SK-N-SH (cell line): ENCODE measurements at regions not wholly inside any gene's neighbourhood (a gene's known extent, or its start where the extent isn't known, plus 50 kb on each side); places are given as distances from the start of the nearest gene placed in this dataset.
"Not testable (repeated sequence)": the region's sequence is repeated elsewhere in the genome, so short reads cannot be mapped to it uniquely, and the experiment has no call there.

Experiments used
- CTCF ChIA-PET: fragments of 300-600, 350-600 bp; formaldehyde crosslinking; extraction: SDS; loops from one replicate; lab custom pipeline; 2021; lab: Yijun Ruan, JAX
- POLR2A ChIA-PET: fragments of 350-600 bp; sonication (Branson Sonifier 250); formaldehyde crosslinking; extraction: SDS; loops from one replicate; lab custom pipeline; 2020; ENCODE audit warnings: antibody characterized with exemption, inconsistent platforms; lab: Yijun Ruan, JAX
- DNase-seq: peaks from one replicate; pipeline ENCODE4 v3.0.0; 2012
- H2AFZ ChIP-seq: fragments of 200-600 bp; sonication (generic); 2 replicates; pipeline ENCODE4 v1.8.1; 2016; ENCODE audit warnings: antibody characterized with exemption, mild to moderate bottlenecking, low read depth
- H3F3A ChIP-seq: fragments of 200-600 bp; sonication (generic); replicated peaks from 2 replicates; pipeline ENCODE3; 2016; ENCODE audit warnings: antibody characterized with exemption, mild to moderate bottlenecking; ENCODE audit not compliant: insufficient read depth
- H3K27ac ChIP-seq, 2 experiments: fragments of 200-500 bp in 1 of 2; fragments of 200-600 bp in 1 of 2; sonication (Bioruptor generic) in 1 of 2; sonication (generic), shearing (Covaris generic) in 1 of 2; 2 replicates each; pipeline versions ENCODE4 v1.5.1 to v1.6.1; 2014 to 2016; ENCODE audit warnings: low read depth in 2 of 2, inconsistent platforms in 1 of 2, low read length in 1 of 2, mild to moderate bottlenecking in 1 of 2, mixed read lengths in 1 of 2
- H3K27me3 ChIP-seq: fragments of 200-600 bp; sonication (generic), shearing (Covaris generic); 2 replicates; pipeline ENCODE4 v1.6.1; 2016; ENCODE audit warnings: mixed run types; ENCODE audit not compliant: insufficient read depth
- H3K36me3 ChIP-seq, 2 experiments: fragments of 200-500 bp in 1 of 2; fragments of 200-600 bp in 1 of 2; sonication (Bioruptor generic) in 1 of 2; sonication (generic) in 1 of 2; replicated peaks in 1 of 2; 2 replicates each; pipeline versions ENCODE3 to v1.5.1; 2014 to 2016; ENCODE audit warnings: low read length in 1 of 2, mild to moderate bottlenecking in 1 of 2; ENCODE audit not compliant: insufficient read depth in 2 of 2, control insufficient read depth in 1 of 2
- H3K4me1 ChIP-seq, 2 experiments: fragments of 200-500 bp in 1 of 2; fragments of 200-600 bp in 1 of 2; sonication (Bioruptor generic) in 1 of 2; sonication (generic), shearing (Covaris generic) in 1 of 2; 2 replicates each; pipeline versions ENCODE4 v1.5.1 to v1.6.1; 2014 to 2016; ENCODE audit warnings: low read depth in 1 of 2, low read length in 1 of 2, mixed run types in 1 of 2; ENCODE audit not compliant: insufficient read depth in 2 of 2, control insufficient read depth in 1 of 2
- H3K4me2 ChIP-seq: fragments of 200-600 bp; sonication (generic), shearing (Covaris generic); 2 replicates; pipeline ENCODE4 v1.6.1; 2017; ENCODE audit warnings: mixed run types
- H3K4me3 ChIP-seq, 2 experiments: fragments of 200-500 bp in 1 of 2; fragments of 200-600 bp in 1 of 2; sonication (Bioruptor generic) in 1 of 2; sonication (generic), shearing (Covaris generic) in 1 of 2; 2 replicates each; pipeline versions ENCODE4 v1.5.1 to v1.8.1; 2014 to 2016; ENCODE audit warnings: low read depth in 2 of 2, inconsistent platforms in 1 of 2, low read length in 1 of 2, mild to moderate bottlenecking in 1 of 2, mixed read lengths in 1 of 2, moderate library complexity in 1 of 2
- H3K79me2 ChIP-seq: fragments of 200-600 bp; sonication (generic); 2 replicates; pipeline ENCODE4 v1.8.1; 2017; ENCODE audit warnings: mild to moderate bottlenecking; ENCODE audit not compliant: insufficient read depth
- H3K9ac ChIP-seq: fragments of 200-600 bp; sonication (generic); 2 replicates; pipeline ENCODE4 v1.6.1; 2017; ENCODE audit warnings: mixed run types
- H3K9me2 ChIP-seq: fragments of 200-600 bp; sonication (generic); 2 replicates; pipeline ENCODE4 v1.6.1; 2017; ENCODE audit warnings: mixed run types
- H3K9me3 ChIP-seq: fragments of 200-600 bp; sonication (generic); 2 replicates; pipeline ENCODE4 v1.6.1; 2017; ENCODE audit warnings: mixed run types, mild to moderate bottlenecking, moderate library complexity
- H4K20me1 ChIP-seq: fragments of 200-600 bp; sonication (generic); 2 replicates; pipeline ENCODE4 v1.6.1; 2017; ENCODE audit warnings: mild to moderate bottlenecking, mixed run types; ENCODE audit not compliant: insufficient read depth
- CHD2 ChIP-seq: fragments of 150-350 bp; IDR thresholded peaks from 2 replicates; pipeline ENCODE4 v1.6.1; 2018; ENCODE audit warnings: low read length; ENCODE audit not compliant: partially characterized antibody
- EP300 ChIP-seq, 2 experiments: IDR thresholded peaks; 2 replicates each; pipeline versions ENCODE4 v1.4.0 to v1.6.1; 2012; ENCODE audit warnings: borderline replicate concordance in 1 of 2, low read depth in 1 of 2, low read length in 1 of 2
- GABPA ChIP-seq: IDR thresholded peaks from 2 replicates; pipeline ENCODE4 v1.4.0; 2012; ENCODE audit warnings: low read depth, mild to moderate bottlenecking
- GATA2 ChIP-seq: sonication (generic); formaldehyde crosslinking; IDR thresholded peaks from 2 replicates; pipeline ENCODE4 v1.5.0; 2020; ENCODE audit warnings: mild to moderate bottlenecking, missing genetic modification reagents
- MXI1 ChIP-seq: IDR thresholded peaks from 2 replicates; pipeline ENCODE4 v1.6.1; 2012; ENCODE audit warnings: mild to moderate bottlenecking, low read depth, low read length, improper control_type of control experiment
- NRF1 ChIP-seq: IDR thresholded peaks from 2 replicates; pipeline ENCODE4 v1.6.1; 2012; ENCODE audit warnings: low read depth, mild to moderate bottlenecking, low read length
- RAD21 ChIP-seq: IDR thresholded peaks from 2 replicates; pipeline ENCODE4 v1.6.1; 2012; ENCODE audit warnings: mild to moderate bottlenecking, low read length
- RCOR1 ChIP-seq: fragments of 150-350 bp; IDR thresholded peaks from 2 replicates; pipeline ENCODE4 v1.6.1; 2017; ENCODE audit warnings: antibody characterized with exemption, low read length
- RXRA ChIP-seq: IDR thresholded peaks from 2 replicates; pipeline ENCODE4 v1.4.0; 2012; ENCODE audit warnings: low read depth, mild to moderate bottlenecking, borderline replicate concordance
- SMC3 ChIP-seq: IDR thresholded peaks from 2 replicates; pipeline ENCODE4 v1.6.1; 2012; ENCODE audit warnings: low read depth, low read length, improper control_type of control experiment
- whole genome bisulfite sequencing: methylation state at CpG from one replicate; pipeline ENCODE4 v1.1.6; 2017; ENCODE audit warnings: low lambda C conversion rate; 5-methylcytosine and 5-hydroxymethylcytosine counted together
- TF ChIP-seq, protein P1 (sequence below): fragments of 150-350 bp; IDR thresholded peaks from 2 replicates; pipeline ENCODE4 v1.6.1; 2016; ENCODE audit warnings: mild to moderate bottlenecking, low read depth, low read length

- not testable (repeated sequence) for H4K20me1 ChIP-seq
Observed at GRCh38 chr22:23474531-23474930, 105.6 kb downstream of the IGLL1 start.

GRCh38 chr22:23473901-23474300 lies 106.2 kb downstream of the IGLL1 start:
- no peaks in the 10 kb centered on the region for H3K9me3 ChIP-seq
- H3K4me1 ChIP-seq: peaks cover 0 to 15% of the 10 kb centered on the region in 2 experiments; a peak in 2 of 4 replicates
- no peaks in the 10 kb centered on the region for H4K20me1 ChIP-seq
- 83% methylated on average over 8 of the region's 8 CpGs for WGBS
- no peak overlapping the region for H3K4me2 ChIP-seq
- no peak overlapping the region for H2AFZ ChIP-seq
- CTCF ChIA-PET: interaction anchor here (0.9 to 1.1 kb wide), 2 partner anchors 65 to 71 kb away, joined by 3 read pairs; no protein-coding TSS in a partner anchor
- no peak for DNase-seq
- H3F3A ChIP-seq: no peaks in the 10 kb centered on the region
- TF ChIP-seq GABPA (no peak), NRF1 (no peak), RXRA (no peak), MXI1 (no peak), SMC3 (no peak)
- TF ChIP-seq, protein P1, sequence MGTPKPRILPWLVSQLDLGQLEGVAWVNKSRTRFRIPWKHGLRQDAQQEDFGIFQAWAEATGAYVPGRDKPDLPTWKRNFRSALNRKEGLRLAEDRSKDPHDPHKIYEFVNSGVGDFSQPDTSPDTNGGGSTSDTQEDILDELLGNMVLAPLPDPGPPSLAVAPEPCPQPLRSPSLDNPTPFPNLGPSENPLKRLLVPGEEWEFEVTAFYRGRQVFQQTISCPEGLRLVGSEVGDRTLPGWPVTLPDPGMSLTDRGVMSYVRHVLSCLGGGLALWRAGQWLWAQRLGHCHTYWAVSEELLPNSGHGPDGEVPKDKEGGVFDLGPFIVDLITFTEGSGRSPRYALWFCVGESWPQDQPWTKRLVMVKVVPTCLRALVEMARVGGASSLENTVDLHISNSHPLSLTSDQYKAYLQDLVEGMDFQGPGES: no peak
- no peaks in the 10 kb centered on the region for H3K79me2 ChIP-seq
- H3K4me3 ChIP-seq: no peak overlapping the region
- POLR2A ChIA-PET: no interaction called here
- no peak overlapping the region; a peak in 1 of 4 replicates for H3K27ac ChIP-seq
- H3K27me3 ChIP-seq: no peaks in the 10 kb centered on the region; the same call in 1 of the 2 replicates
- no peak overlapping the region for H3K9ac ChIP-seq
- H3K36me3 ChIP-seq: no peaks in the 10 kb centered on the region
- H3K9me2 ChIP-seq: no peaks in the 10 kb centered on the region

More at GRCh38 chr22:23474531-23474930, 105.6 kb downstream of the IGLL1 start:
- H3K79me2 ChIP-seq, H3K9me3 ChIP-seq, H3K36me3 ChIP-seq, POLR2A ChIA-PET, H3K27me3 ChIP-seq, DNase-seq, H3K9me2 ChIP-seq, H2AFZ ChIP-seq, H3K4me2 ChIP-seq, H3K27ac ChIP-seq, H3K9ac ChIP-seq, H3K4me3 ChIP-seq, H3F3A ChIP-seq: not testable (repeated sequence)
- WGBS: 49% methylated on average over 6 of the region's 6 CpGs
- TF ChIP-seq GATA2 (CRISPR knock-in tag) (peak; percentile 51), CHD2 (peak; percentile 56), EP300 (IDR thresholded peaks at IDR 0.05; ENCODE audit: borderline replicate concordance in 1 of 2, low read depth in 1 of 2, low read length in 1 of 2) (peak in 1 of 2 experiments; percentile 36; a peak in 1 of 4 replicates), RCOR1 (peak; percentile 75), RAD21 (peak; percentile 10; the same call in 1 of the 2 replicates)
- CTCF ChIA-PET: interaction anchor here (1.1 kb wide), 1 partner anchor 72 kb away, joined by 3 read pairs; no protein-coding TSS in a partner anchor
- H3K4me1 ChIP-seq: peaks cover 0 to 15% of the 10 kb centered on the region in 2 experiments; a peak in 2 of 4 replicates

DNA sequence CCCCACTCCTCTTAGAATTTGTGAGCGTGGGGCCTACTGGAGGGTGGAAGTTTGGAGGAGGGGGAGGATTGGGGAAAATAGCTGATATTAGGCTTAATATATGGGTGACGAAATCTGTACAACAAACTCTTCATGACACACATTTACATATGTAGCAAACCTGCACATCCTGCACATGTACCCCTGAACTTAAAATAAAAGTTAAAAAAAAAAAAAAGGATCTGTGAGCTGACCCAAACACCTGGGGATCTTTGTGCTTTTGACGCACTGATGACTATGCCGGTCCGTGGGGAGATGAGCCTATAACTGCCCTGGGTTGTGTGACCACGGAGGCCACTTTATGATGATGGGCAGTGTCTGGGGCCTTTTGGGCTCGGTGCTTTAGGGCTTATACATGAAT lies 107.7 kb downstream of the IGLL1 start:
- WGBS: 71% methylated on average over 6 of the region's 7 CpGs
- DNase-seq, H3K36me3 ChIP-seq, H2AFZ ChIP-seq, H3K27ac ChIP-seq, H3K27me3 ChIP-seq, H4K20me1 ChIP-seq, H3K9me3 ChIP-seq, H3K4me2 ChIP-seq, H3K9me2 ChIP-seq, H3F3A ChIP-seq, H3K79me2 ChIP-seq, H3K4me3 ChIP-seq, CTCF ChIA-PET, POLR2A ChIA-PET, H3K9ac ChIP-seq: not testable (repeated sequence)
- peaks cover 0 to 15% of the 10 kb centered on the region in 2 experiments; a peak in 2 of 4 replicates for H3K4me1 ChIP-seq
